ENCODE measurements at regions not wholly inside any gene's neighbourhood (a gene's known extent, or its start where the extent isn't known, plus 50 kb on each side); places are given as distances from the start of the nearest gene placed in this dataset.
"Not testable (repeated sequence)": the region's sequence is repeated elsewhere in the genome, so short reads cannot be mapped to it uniquely, and the experiment has no call there.

DNA sequence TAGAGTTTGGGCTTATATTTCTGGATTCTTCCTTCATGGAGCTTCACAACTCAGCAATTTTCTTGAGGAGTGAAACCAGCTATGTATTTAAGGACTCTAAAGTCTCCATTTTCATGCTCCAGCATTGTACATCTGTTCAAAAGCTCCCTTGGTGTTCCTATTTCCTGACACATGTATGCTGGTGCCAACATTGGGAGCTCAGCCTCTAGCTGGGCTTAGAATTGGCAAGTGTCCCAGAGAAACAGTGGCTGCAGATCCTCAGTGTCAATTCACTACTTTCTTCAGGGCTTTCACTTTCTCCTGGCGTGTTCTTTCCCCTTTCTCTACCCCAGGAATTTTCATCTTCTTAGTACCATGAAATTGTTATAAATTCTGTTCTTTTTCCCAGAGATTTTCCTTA is 103.1 kb downstream of the ZNF467 start:
- no peaks in the 10 kb centered on the region for H3K4me1 ChIP-seq (replicated peaks)
- H3K27ac ChIP-seq, result no peak overlapping the region
- H3K27me3 ChIP-seq (replicated peaks), result no peaks in the 10 kb centered on the region
- no peak for DNase-seq (ENCODE audit: low read depth in 1 of 2, low spot score in 2 of 2)
- H3K36me3 ChIP-seq, result no peaks in the 10 kb centered on the region
- no peaks in the 10 kb centered on the region for H3K9me3 ChIP-seq (replicated peaks)
- no peak overlapping the region for H3K4me3 ChIP-seq

DNA sequence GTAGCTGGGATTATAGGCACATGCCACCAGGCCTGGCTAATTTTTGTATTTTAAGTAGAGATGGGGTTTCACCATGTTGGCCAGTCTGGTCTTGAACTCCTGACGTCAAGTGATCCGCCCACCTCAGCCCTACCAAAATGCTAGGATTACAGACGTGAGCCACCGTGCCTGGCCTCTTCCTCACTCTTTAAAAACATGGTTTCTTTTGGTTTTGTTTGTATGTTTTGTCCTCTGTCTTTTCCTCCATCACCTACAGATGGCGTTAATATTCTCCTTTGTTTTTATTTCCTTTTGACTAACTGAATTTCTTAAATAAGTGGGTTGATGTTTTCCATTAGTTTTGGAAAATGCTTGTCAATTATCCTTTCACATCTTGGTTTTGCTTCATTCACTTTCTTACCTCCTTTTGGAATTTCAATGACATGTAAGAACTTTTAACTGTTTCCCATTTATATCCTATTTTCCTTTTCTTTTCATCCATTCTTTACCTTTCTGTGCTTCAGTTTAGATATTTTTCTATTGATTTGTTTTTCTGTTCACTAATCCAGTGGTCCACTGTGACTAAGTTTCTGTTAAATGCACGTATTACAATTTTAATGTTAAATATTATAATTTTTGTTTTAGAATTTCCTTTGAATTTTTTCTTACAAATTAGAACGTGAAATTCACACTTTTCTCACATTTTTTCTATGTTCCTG is 104.1 kb downstream of the ZNF467 start:
- Histone ChIP-seq H3K27me3 (replicated peaks) (no peaks in the 10 kb centered on the region), H3K36me3 (no peaks in the 10 kb centered on the region), H3K9me3 (replicated peaks) (no peaks in the 10 kb centered on the region), H3K4me1 (replicated peaks) (no peaks in the 10 kb centered on the region), H3K4me3 (no peak overlapping the region), H3K27ac (no peak overlapping the region)
- DNase-seq (ENCODE audit: low read depth in 1 of 2, low spot score in 2 of 2), result no peak

DNA sequence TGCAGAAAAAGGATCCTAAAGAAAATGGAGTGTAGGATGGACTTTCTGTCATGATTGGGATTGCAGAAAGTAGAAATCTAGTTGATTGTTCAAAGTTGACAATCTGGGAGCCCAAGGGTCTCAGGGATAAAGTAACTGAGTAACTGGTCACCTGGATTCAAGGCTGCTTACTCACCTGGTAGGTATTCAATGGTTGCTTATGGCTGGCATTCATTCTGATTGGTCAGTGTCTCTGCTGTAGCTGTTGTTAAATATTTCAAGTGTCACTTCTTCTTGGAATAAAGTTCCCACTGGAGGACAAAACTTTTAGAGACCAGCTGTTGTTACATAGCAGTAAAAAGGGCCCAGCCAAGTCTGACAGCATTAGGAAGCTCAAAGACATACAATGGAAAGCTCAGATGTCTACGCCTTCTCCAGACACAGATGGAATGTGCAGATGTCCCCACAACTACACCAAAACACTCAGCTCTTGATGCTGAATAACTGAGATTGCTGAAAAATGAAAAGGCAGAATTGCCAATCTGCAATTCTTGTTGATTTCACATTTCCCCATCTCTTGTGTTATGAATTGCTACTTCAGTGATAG is 106.9 kb downstream of the ZNF467 start:
- Histone ChIP-seq H3K27ac (no peak overlapping the region), H3K4me1 (replicated peaks) (no peaks in the 10 kb centered on the region), H3K27me3 (replicated peaks) (no peaks in the 10 kb centered on the region), H3K36me3 (no peaks in the 10 kb centered on the region), H3K4me3 (no peak overlapping the region), H3K9me3 (replicated peaks) (no peaks in the 10 kb centered on the region)
- no peak for DNase-seq (ENCODE audit: low read depth in 1 of 2, low spot score in 2 of 2)

DNA sequence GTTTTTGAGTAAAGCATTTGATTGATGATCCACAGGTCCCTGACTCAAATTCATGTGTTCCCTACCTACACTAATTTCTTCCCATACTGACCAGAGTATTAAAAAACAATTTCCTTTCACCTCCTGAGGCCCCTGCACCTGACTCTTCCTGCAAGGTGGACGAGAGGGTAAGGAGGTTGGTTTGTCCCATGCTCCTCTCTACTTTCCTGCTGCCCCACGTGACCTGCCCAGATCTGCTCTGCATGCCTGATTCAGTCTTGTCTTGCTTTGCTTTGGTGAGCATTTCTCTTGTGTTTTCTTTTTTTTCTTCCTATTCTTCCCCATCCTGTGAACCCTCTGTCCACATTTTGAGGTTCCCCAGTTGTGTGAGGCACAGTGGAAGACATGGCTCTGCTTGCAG is 107.8 kb downstream of the ZNF467 start:
- H3K4me1 ChIP-seq (replicated peaks); H3K9me3 ChIP-seq (replicated peaks); H3K27me3 ChIP-seq (replicated peaks); H3K27ac ChIP-seq; H3K36me3 ChIP-seq; H3K4me3 ChIP-seq; DNase-seq (ENCODE audit: low read depth in 1 of 2, low spot score in 2 of 2): not testable (repeated sequence)

DNA sequence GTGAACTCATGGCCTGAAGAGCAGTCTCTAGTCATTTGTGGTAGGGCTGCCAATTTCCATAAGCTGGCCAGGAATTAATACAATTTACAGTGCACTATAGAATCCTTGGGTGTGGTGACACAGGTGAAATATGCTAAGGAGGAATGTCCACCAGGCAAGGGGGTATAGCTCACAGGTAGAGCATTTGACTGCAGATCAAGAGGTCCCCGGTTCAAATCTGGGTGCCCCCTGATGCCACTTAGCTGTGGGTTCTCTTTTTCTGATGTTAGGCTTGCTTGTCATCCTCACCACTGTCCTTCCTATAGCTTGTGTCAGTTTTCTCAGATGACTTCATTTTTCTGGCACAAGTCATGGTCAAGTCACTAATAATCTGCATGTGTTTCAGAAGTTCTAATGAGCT is 108.7 kb downstream of the ZNF467 start:
- no peak overlapping the region for H3K27ac ChIP-seq
- DNase-seq (ENCODE audit: low read depth in 1 of 2, low spot score in 2 of 2), result no peak
- no peaks in the 10 kb centered on the region for H3K4me1 ChIP-seq (replicated peaks)
- no peak overlapping the region for H3K4me3 ChIP-seq
- no peaks in the 10 kb centered on the region for H3K27me3 ChIP-seq (replicated peaks)
- H3K9me3 ChIP-seq (replicated peaks), result no peaks in the 10 kb centered on the region
- H3K36me3 ChIP-seq, result no peaks in the 10 kb centered on the region

DNA sequence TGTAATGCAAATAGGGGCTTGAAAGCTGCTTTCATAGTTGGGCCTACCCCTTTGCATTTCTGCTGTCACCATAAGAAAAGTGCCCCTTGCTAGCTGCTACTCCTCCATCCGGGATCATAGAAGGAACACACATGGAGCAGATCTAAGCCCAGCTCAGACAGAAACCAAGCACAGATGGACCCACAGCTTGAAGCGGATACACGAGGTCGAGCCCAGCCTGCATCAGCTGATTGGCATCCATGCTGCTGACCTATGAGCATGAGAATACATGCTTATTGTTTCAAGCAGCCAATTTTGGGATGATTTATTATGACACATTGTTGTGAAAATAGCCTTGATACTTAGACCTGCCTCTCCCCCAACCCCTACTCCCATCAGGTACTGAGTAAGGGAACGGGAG is 109.2 kb downstream of the ZNF467 start:
- H3K27me3 ChIP-seq (replicated peaks), result no peaks in the 10 kb centered on the region
- H3K4me1 ChIP-seq (replicated peaks), result no peaks in the 10 kb centered on the region
- H3K27ac ChIP-seq, result no peak overlapping the region
- H3K9me3 ChIP-seq (replicated peaks), result no peaks in the 10 kb centered on the region
- no peak for DNase-seq (ENCODE audit: low read depth in 1 of 2, low spot score in 2 of 2)
- no peaks in the 10 kb centered on the region for H3K36me3 ChIP-seq
- H3K4me3 ChIP-seq, result no peak overlapping the region

DNA sequence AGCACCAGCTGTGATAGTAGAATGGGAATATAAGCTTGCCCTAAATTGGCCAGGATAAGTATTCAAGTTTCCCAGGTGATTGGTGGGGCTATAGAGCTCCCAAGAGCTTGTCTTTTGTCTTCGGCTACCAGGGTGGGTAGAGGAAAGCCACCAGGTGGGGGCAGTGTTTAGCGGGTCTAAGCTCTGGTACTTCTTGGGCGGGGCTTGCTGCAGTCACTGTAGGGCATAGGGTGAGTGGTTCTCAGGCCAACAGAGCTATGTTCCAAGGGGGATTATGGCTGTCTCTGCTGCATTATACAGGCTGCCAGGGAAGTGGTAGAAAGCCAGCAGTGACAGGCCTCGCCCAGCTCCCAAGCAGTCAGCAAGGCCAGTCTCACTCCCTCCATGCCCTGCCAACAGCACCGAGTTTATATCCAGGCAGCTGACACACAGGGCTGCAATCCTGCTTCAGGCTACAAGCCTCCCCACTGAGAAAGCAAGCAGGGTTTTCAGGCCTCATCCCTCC is 110.7 kb downstream of the ZNF467 start:
- Histone ChIP-seq H3K4me3 (no peak overlapping the region), H3K9me3 (replicated peaks) (no peaks in the 10 kb centered on the region)
- peak; percentile 19 to 48 for DNase-seq (ENCODE audit: low read depth in 1 of 2, low spot score in 2 of 2)

DNA sequence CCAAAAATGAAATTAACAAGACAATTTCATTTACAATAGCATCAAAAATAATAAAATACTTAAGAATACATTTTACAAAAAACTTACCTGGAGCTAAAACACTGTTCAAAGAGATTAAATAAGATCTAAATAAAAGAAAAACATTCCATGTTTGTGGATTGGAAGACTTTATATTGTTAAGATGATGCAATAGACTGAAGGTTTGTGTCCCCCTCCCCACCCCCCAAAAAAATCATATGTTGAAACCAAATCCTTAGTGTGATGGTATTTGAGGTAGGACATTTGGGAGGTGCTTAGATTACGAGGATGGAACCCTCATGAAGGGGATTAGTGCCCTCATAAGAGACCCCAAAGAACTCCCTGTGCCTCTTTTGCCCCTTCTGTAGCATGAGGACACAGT is 117.6 kb downstream of the ZNF467 start:
- Histone ChIP-seq H3K4me3 (no peak overlapping the region), H3K27me3 (replicated peaks) (no peaks in the 10 kb centered on the region), H3K4me1 (replicated peaks) (no peaks in the 10 kb centered on the region), H3K36me3 (no peaks in the 10 kb centered on the region), H3K27ac (no peak overlapping the region), H3K9me3 (replicated peaks) (no peaks in the 10 kb centered on the region)
- DNase-seq (ENCODE audit: low read depth in 1 of 2, low spot score in 2 of 2), result no peak

More for the DNA sequence above, 110.7 kb downstream of the ZNF467 start:
- Histone ChIP-seq H3K36me3 (no peaks in the 10 kb centered on the region), H3K27me3 (replicated peaks) (no peaks in the 10 kb centered on the region), H3K4me1 (replicated peaks) (no peaks in the 10 kb centered on the region), H3K27ac (no peak overlapping the region)

DNA sequence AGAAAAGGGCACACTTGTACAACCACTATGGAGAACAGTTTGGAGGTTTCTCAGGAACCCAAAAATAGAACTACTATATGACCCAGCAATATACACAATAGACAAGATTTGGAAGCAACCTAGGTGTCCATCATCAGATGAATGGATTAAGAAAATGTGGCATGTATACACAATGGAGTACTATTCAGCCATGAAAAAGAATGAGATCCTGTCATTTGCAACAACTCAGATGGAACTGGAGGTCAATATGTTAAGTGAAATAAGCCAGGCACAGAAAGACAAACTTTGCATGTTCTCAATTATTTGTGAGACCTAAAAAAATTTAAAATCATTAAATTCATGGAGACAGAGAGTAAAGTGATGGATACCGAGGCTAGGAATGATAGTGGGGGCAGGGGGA is 118.8 kb downstream of the ZNF467 start:
- H3K4me1 ChIP-seq (replicated peaks), result no peaks in the 10 kb centered on the region
- H3K36me3 ChIP-seq, result no peaks in the 10 kb centered on the region
- no peak for DNase-seq (ENCODE audit: low read depth in 1 of 2, low spot score in 2 of 2)
- no peaks in the 10 kb centered on the region for H3K9me3 ChIP-seq (replicated peaks)
- H3K27me3 ChIP-seq (replicated peaks), result no peaks in the 10 kb centered on the region
- H3K4me3 ChIP-seq, result no peak overlapping the region
- H3K27ac ChIP-seq, result no peak overlapping the region

DNA sequence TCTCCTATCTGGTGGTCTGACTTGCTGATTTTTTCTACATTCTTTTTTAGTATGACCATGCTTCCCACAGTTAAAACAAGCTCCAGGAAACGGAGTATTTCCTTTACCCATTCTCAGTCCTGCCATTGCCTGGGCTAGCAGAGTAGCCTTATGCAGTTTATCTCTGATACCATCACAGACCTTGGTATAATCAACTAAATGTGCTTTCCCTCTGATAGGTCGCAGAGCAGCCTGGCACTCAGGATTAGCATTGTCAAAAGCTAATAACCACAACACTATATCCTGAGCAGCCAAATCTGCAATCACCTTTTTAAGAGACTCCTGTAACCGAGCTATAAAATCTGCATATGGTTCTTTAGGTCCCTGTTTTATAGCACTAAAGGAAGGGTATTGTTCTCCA is 123.2 kb downstream of the ZNF467 start:
- H3K4me3 ChIP-seq; H3K27me3 ChIP-seq (replicated peaks); H3K4me1 ChIP-seq (replicated peaks); DNase-seq (ENCODE audit: low read depth in 1 of 2, low spot score in 2 of 2); H3K9me3 ChIP-seq (replicated peaks); H3K36me3 ChIP-seq; H3K27ac ChIP-seq: not testable (repeated sequence)

DNA sequence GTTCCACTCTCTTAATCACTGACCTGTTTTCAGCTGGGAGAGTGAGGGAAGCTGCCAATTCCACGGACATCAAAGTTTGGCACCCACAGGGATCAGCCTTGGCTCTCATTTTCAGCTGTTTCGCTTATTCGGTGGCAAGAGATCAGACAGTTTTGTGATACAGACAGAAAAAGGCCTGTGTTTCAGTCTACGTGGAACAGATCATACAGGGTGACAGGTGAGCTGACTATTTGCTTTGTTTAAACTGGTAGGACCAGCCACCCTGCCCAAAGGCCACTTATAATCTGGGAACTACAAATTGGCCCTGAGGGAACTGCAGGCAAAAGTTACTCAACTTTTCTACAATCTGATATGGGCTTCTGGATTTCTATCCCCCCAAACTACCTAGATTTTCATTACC is 128.6 kb downstream of the ZNF467 start:
- Histone ChIP-seq H3K27me3 (replicated peaks) (peaks cover 6% of the 10 kb centered on the region; the same call in 1 of the 2 replicates), H3K27ac (no peak overlapping the region), H3K9me3 (replicated peaks) (no peaks in the 10 kb centered on the region), H3K4me3 (no peak overlapping the region), H3K36me3 (no peaks in the 10 kb centered on the region), H3K4me1 (replicated peaks) (no peaks in the 10 kb centered on the region)
- DNase-seq (ENCODE audit: low read depth in 1 of 2, low spot score in 2 of 2), result no peak

DNA sequence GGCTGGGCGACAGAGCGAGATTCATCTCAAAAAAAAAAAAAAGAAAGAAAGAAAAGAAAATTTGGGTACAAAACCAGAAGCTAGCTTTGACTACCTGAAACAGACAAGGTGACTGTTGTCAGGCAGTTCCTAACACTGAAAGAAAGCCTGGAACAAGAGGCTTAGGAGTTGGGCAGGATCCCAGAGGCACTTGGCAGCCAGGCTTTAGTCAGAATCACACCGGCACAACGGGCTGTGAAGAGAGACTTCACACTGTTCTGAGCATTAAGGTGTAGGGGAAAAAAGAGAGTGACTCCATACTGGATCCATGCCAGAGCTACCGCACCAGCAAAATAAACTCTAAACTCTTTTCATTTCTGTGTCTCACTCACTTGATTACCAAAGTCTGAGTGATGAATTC is 130.8 kb downstream of the ZNF467 start:
- H3K27ac ChIP-seq, result no peak overlapping the region
- H3K27me3 ChIP-seq (replicated peaks), result peaks cover 6% of the 10 kb centered on the region; the same call in 1 of the 2 replicates
- DNase-seq (ENCODE audit: low read depth in 1 of 2, low spot score in 2 of 2), result no peak
- H3K36me3 ChIP-seq, result no peaks in the 10 kb centered on the region
- H3K4me1 ChIP-seq (replicated peaks), result no peaks in the 10 kb centered on the region
- no peaks in the 10 kb centered on the region for H3K9me3 ChIP-seq (replicated peaks)
- no peak overlapping the region for H3K4me3 ChIP-seq

DNA sequence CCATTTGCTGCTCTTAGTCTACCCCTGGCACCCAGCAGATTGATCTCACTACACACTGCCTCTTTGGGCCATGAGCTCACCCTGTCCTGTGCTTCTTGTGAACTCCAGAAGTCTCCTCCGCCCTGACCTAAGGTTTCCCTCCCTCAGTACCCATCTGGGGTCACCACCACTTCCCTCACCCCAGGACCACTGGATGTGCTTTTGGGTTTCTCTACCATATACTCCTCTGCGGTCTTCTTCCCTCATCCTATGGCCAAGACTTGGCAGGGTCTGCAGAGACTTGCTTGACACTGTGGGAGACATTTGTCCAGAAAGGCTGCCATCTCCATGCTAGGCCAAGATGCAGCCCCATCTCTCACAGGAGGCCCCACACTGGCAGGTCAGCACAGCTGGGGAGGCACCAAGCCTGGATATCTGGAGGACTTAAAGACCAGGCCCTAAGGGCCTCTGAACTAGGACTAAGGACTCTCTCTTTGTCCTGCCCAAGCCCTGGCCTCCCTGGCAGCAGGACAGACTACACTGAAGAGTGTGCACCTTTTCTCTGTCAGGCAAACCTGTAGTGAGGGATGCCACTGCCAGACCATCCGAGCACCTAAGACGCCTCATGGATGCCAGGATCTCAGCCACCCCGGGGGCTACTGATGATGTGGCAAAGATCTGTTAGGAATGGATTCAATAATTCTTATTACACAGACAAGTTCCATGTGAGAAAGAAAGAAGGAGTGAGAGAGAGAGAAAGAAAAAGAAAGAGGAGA is 134.6 kb downstream of the ZNF467 start:
- no peak overlapping the region for H3K27ac ChIP-seq
- no peak for DNase-seq (ENCODE audit: low read depth in 1 of 2, low spot score in 2 of 2)
- H3K4me3 ChIP-seq, result no peak overlapping the region
- no peaks in the 10 kb centered on the region for H3K9me3 ChIP-seq (replicated peaks)
- no peaks in the 10 kb centered on the region; the same call in 1 of the 2 replicates for H3K27me3 ChIP-seq (replicated peaks)
- H3K4me1 ChIP-seq (replicated peaks), result no peaks in the 10 kb centered on the region
- no peaks in the 10 kb centered on the region for H3K36me3 ChIP-seq

DNA sequence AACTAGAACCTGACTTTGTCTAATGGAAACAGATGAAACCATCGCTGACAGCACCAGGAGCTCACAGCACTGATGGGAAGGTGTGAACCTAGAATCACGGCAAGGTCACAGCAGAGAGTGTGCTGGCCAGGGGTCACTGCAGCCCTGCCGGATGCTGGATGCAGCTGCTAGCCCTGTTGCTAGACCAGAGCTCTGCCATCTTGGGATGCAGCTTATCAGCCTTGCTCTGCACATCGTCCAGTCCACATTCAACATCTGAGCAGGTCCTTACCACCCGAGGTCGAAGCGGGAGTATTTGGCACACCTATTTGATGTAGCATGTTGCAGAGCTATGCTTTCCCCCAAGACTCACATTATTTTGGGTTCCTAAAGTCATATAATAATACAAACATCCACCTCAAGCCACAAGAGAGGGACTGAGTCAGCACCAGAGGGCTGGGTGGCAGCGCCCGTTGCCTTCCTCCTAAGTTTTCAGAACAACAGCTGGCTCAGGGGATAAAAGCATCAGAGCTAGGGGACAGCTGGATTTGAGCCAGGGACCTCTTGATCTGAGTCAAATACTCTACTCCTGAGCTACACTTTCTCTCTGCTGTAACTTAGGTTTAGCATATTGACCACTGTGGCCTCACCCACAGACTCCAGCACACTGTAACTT is 135.3 kb downstream of the ZNF467 start:
- H3K4me3 ChIP-seq, result no peak overlapping the region
- H3K9me3 ChIP-seq (replicated peaks), result no peaks in the 10 kb centered on the region
- no peaks in the 10 kb centered on the region; the same call in 1 of the 2 replicates for H3K27me3 ChIP-seq (replicated peaks)
- DNase-seq (ENCODE audit: low read depth in 1 of 2, low spot score in 2 of 2), result no peak
- H3K36me3 ChIP-seq, result no peaks in the 10 kb centered on the region
- H3K27ac ChIP-seq, result no peak overlapping the region
- H3K4me1 ChIP-seq (replicated peaks), result no peaks in the 10 kb centered on the region
